Aorta (tissue), 5 donors: ENCODE measurements at regions not wholly inside any gene's neighbourhood (a gene's known extent, or its start where the extent isn't known, plus 50 kb on each side); places are given as distances from the start of the nearest gene placed in this dataset.
A peak's percentile ranks its signal among the peaks of the same experiment; 100 is the strongest.

Experiments used
- ATAC-seq: fragments of 200-7000 bp; cut with Tn5 transposase; one replicate; pipeline ENCODE4 v1.9.1; 2022; ENCODE audit warnings: moderate library complexity; ENCODE audit not compliant: low FRiP score
- DNase-seq, 2 donors: peaks; one replicate each; pipeline ENCODE4 v3.0.0-alpha.2; 2020
- H3K27ac ChIP-seq, 2 donors: one replicate each; pipeline ENCODE4 v1.5.1; 2013; ENCODE audit warnings: low read length in 2 of 2, mild to moderate bottlenecking in 2 of 2, moderate library complexity in 2 of 2, control low read depth in 1 of 2, inconsistent platforms in 1 of 2, low read depth in 1 of 2
- H3K27me3 ChIP-seq, 2 donors: one replicate each; pipeline ENCODE4 v1.6.1; 2013; ENCODE audit warnings: control low read depth in 1 of 2, low read length in 1 of 2, mild to moderate bottlenecking in 1 of 2, moderate library complexity in 1 of 2; ENCODE audit not compliant: insufficient read depth in 2 of 2, control insufficient read depth in 1 of 2
- H3K36me3 ChIP-seq, 2 donors: one replicate each; pipeline ENCODE4 v1.6.1; 2013; ENCODE audit warnings: control low read depth in 1 of 2, low read length in 1 of 2, mild to moderate bottlenecking in 1 of 2; ENCODE audit not compliant: insufficient read depth in 2 of 2, control insufficient read depth in 1 of 2
- H3K4me1 ChIP-seq, 2 donors: one replicate each; pipeline ENCODE4 v1.6.1; 2013; ENCODE audit warnings: low read length in 2 of 2, control low read depth in 1 of 2, mild to moderate bottlenecking in 1 of 2, moderate library complexity in 1 of 2; ENCODE audit not compliant: insufficient read depth in 2 of 2, control insufficient read depth in 1 of 2
- H3K4me3 ChIP-seq, 2 donors: one replicate each; pipeline ENCODE4 v1.5.1; 2013; ENCODE audit warnings: low read length in 2 of 2, control low read depth in 1 of 2, mild to moderate bottlenecking in 1 of 2
- H3K9me3 ChIP-seq: one replicate; pipeline ENCODE4 v1.6.1; 2013; ENCODE audit warnings: mild to moderate bottlenecking, low read length; ENCODE audit not compliant: control insufficient read depth
- WGBS, 2 donors: extraction: QIAGEN DNeasy Blood & Tissue Kit; methylation state at CpG; one replicate each; pipeline ENCODE4 v1.1.7; 2013; 5-methylcytosine and 5-hydroxymethylcytosine counted together
- intact Hi-C, 2 donors: fragments of 100-400 bp; cut with DNase I; formaldehyde crosslinking; loops; one replicate each; pipeline versions ENCODE4 v1.14.2 to v1.15.0; 2022
- donor health status: healthy with polysubstance abuse.
- donor health status: Bipolar disorder and iron deficiency.
- donor health status: DM: no; HTN: no; CAD: no.
- donor health status: DM: no; HTN: no; CAD: no.
- donor health status: DM: yes; HTN: yes; CAD: no.

- H3K4me1 ChIP-seq = no peaks in the 10 kb centered on the region
- H3K27ac ChIP-seq = no peak overlapping the region
- no peaks in the 10 kb centered on the region for H3K27me3 ChIP-seq
- ATAC-seq = no peak
- 70 to 74% methylated on average over 11 of the region's 11 CpGs for WGBS, 2 donors
- no peak overlapping the region for H3K4me3 ChIP-seq
- intact Hi-C loops = no loop called here
- no peak for DNase-seq
- no peaks in the 10 kb centered on the region for H3K9me3 ChIP-seq
- H3K36me3 ChIP-seq = no peaks in the 10 kb centered on the region
Measured at GRCh38 chr7:101731502-101732084, 85.8 kb upstream of the CUX1 start.

- Histone ChIP-seq H3K4me3 (peak overlapping the region; percentile 29 to 57), H3K4me1 (no peaks in the 10 kb centered on the region), H3K36me3 (no peaks in the 10 kb centered on the region), H3K27me3 (no peaks in the 10 kb centered on the region), H3K27ac (no peak overlapping the region), H3K9me3 (no peaks in the 10 kb centered on the region)
- DNase-seq = peak in 1 of 2 donors; percentile 64
- 10 to 12% methylated on average over 23 to 24 of the region's 24 CpGs for WGBS, 2 donors
- intact Hi-C loops = no loop called here
- ATAC-seq = peak; percentile 77
Measured at GRCh38 chr7:101733713-101734475, 83.5 kb upstream of the CUX1 start.

GRCh38 chr7:101736084-101736483 lies 81.3 kb upstream of the CUX1 start:
- H3K27ac ChIP-seq = no peak overlapping the region
- H3K4me1 ChIP-seq = no peaks in the 10 kb centered on the region
- H3K27me3 ChIP-seq = no peaks in the 10 kb centered on the region
- no peaks in the 10 kb centered on the region for H3K9me3 ChIP-seq
- DNase-seq = no peak
- H3K4me3 ChIP-seq = no peak overlapping the region
- WGBS, 2 donors = 90 to 91% methylated on average over 3 of the region's 3 CpGs
- no peak for ATAC-seq
- intact Hi-C loops = loop anchor here in 1 of 2 donors (5.0 kb wide), 1 partner anchor 71 kb away; no protein-coding TSS in a partner anchor
- H3K36me3 ChIP-seq = no peaks in the 10 kb centered on the region

DNA sequence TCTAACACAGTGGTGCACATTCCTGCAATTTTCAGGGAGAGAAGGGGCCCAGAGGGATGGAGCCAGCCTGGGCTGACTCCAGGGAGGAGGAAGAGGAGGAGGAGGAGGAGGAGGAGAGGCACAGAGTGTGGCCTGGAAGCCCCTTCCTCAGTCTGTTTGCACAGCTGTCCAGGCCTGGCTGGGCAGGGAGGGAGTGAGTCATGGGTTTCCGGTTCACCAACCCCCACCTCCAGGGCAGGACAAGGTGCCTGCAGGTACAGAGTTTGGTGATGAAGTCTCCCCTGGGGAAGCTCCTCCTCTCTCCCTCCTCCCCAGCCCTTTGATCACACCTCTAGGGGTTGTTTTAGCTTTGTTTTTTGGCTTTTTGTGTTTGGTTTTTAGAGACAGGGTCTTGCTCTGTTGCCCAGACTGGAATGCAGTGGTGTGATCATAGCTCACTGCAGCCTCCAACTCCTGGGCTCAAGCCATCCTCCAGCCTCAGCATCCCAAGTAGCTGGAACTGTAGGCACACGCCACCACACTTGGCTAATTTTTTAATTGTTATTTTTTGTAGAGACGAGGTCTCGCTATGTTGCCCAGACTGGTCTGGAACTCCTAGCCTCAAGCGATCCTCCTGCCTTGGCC lies 77.5 kb upstream of the CUX1 start:
- no peaks in the 10 kb centered on the region for H3K9me3 ChIP-seq
- H3K27ac ChIP-seq = no peak overlapping the region
- WGBS, 2 donors = 94 to 95% methylated on average over 5 of the region's 5 CpGs
- H3K4me3 ChIP-seq = no peak overlapping the region
- no peaks in the 10 kb centered on the region for H3K36me3 ChIP-seq
- DNase-seq (no peak), ATAC-seq (no peak)
- intact Hi-C loops = loop anchor here (5.0 to 10.0 kb wide), 2 partner anchors 67 to 385 kb away; no protein-coding TSS in a partner anchor
- H3K4me1 ChIP-seq = no peaks in the 10 kb centered on the region
- no peaks in the 10 kb centered on the region for H3K27me3 ChIP-seq

DNA sequence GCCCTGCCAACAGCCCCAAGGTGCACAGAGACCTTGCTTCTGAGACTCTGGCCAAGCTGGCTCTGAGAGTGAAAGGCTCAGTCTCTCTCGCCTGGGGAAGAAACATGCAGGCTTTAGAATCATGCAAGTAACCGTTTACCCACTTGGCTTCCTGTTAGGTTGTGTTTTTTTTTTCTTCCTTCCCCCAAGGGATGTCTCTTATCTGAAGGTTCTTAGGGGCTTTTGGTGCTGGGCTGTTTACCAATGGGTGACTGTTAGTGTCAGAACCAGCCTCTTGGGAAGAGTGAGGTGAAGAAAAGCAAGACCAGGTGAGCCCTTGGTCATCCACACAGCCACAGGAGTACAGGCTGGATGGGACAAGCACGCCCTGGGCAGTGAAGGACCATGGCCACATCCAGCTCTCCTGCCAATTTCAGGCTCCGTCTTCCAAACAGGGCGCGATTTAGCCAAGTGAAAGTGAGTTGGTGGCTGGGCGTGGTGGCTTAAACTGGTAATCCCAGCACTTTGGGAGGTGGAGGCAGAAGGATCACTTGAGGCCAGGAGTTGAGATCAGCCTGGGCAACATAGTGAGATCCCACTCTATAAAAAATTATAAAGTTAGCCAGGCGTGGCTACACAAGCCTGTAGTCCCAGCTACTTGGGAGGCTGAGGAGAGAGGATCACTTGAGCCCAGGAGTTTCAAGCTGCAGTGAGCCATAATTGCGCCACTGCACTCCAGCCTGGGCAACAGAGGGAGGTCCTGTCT lies 76.3 kb upstream of the CUX1 start:
- Histone ChIP-seq H3K9me3 (no peaks in the 10 kb centered on the region), H3K27ac (no peak overlapping the region), H3K4me1 (no peaks in the 10 kb centered on the region), H3K27me3 (no peaks in the 10 kb centered on the region), H3K36me3 (no peaks in the 10 kb centered on the region), H3K4me3 (no peak overlapping the region)
- intact Hi-C loops = loop anchor here in 1 of 2 donors (10.0 kb wide), 1 partner anchor 384 kb away; no protein-coding TSS in a partner anchor
- DNase-seq = no peak
- no peak for ATAC-seq
- 71 to 74% methylated on average over 9 of the region's 9 CpGs for WGBS, 2 donors

- H3K4me1 ChIP-seq = no peaks in the 10 kb centered on the region
- H3K27ac ChIP-seq = no peak overlapping the region
- no peaks in the 10 kb centered on the region for H3K27me3 ChIP-seq
- intact Hi-C loops = loop anchor here in 1 of 2 donors (10.0 kb wide), 1 partner anchor 381 kb away; no protein-coding TSS in a partner anchor
- H3K4me3 ChIP-seq = peak overlapping the region; percentile 2 to 56
- H3K9me3 ChIP-seq = no peaks in the 10 kb centered on the region
- ATAC-seq (peak; percentile 50), DNase-seq (peak; percentile 64 to 85)
- 1% methylated on average over 56 to 60 of the region's 60 CpGs for WGBS, 2 donors
- no peaks in the 10 kb centered on the region for H3K36me3 ChIP-seq
Measured at GRCh38 chr7:101743241-101743994, 74.0 kb upstream of the CUX1 start.

DNA sequence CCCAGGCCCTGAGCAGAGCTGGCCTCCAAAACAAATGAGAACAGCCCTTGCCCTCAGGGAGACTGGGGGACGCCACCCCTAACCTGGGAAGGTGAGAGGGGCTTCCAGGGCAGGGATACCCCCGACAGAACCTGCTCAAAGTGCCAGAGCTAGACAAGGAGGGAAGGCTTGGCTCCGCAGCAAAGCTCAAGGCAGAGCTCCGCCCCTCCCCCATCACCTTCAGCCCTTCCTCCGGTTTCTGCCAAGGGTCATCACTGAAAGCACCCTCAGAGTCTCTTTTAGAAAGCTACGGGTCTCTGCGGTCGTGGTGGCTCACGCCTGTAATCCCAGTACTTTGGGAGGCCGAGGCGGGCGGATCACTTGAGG lies 73.4 kb upstream of the CUX1 start:
- no peaks in the 10 kb centered on the region for H3K36me3 ChIP-seq
- ATAC-seq (no peak), DNase-seq (no peak)
- H3K27ac ChIP-seq = no peak overlapping the region
- H3K27me3 ChIP-seq = no peaks in the 10 kb centered on the region
- intact Hi-C loops = loop anchor here in 1 of 2 donors (10.0 kb wide), 1 partner anchor 381 kb away; no protein-coding TSS in a partner anchor
- H3K4me1 ChIP-seq = no peaks in the 10 kb centered on the region
- 63 to 70% methylated on average over 12 of the region's 12 CpGs for WGBS, 2 donors
- H3K9me3 ChIP-seq = no peaks in the 10 kb centered on the region
- H3K4me3 ChIP-seq = no peak overlapping the region

DNA sequence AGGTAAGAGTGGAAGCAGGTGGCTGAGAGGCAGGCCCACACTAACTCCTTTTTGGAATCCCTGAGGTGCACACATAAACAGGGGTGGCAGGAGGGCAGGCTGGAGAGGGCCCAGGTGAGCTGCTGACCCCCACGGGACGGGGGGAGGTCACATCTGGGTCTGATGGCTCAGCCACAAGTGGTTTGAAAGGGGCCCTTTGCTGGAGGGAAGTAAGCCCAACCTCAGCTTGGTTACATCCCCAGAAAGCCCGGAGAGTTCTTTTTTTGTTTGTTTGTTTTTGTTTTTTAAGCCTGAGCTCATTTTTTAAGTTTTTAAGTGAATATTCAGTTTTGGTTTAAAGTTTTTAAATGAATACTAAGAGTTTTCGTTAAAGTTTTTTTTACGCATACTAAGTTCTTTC lies 72.8 kb upstream of the CUX1 start:
- Histone ChIP-seq H3K27ac (no peak overlapping the region), H3K36me3 (no peaks in the 10 kb centered on the region), H3K27me3 (no peaks in the 10 kb centered on the region), H3K4me1 (no peaks in the 10 kb centered on the region), H3K9me3 (no peaks in the 10 kb centered on the region), H3K4me3 (no peak overlapping the region)
- ATAC-seq = no peak
- intact Hi-C loops = loop anchor here in 1 of 2 donors (10.0 kb wide), 1 partner anchor 380 kb away; no protein-coding TSS in a partner anchor
- 92 to 95% methylated on average over 5 of the region's 5 CpGs for WGBS, 2 donors
- DNase-seq = no peak
